HEK293 (cell line): ENCODE measurements at regions not wholly inside any gene's neighbourhood (a gene's known extent, or its start where the extent isn't known, plus 50 kb on each side); places are given as distances from the start of the nearest gene placed in this dataset.

Experiments
- PRDM1 ChIP-seq: fragments of 450-650 bp; formaldehyde crosslinking; IDR thresholded peaks from 2 replicates; pipeline ENCODE4; 2016; ENCODE audit warnings: missing biosample characterization, missing genetic modification characterization
- ZBTB49 ChIP-seq: fragments of 450-650 bp; formaldehyde crosslinking; IDR thresholded peaks from 2 replicates; pipeline ENCODE4 v1.5.1; 2016; ENCODE audit warnings: missing biosample characterization, missing genetic modification characterization, low read depth
- ZBTB7A ChIP-seq: fragments of 450-650 bp; formaldehyde crosslinking; IDR thresholded peaks from 2 replicates; pipeline ENCODE4 v1.5.1; 2016; ENCODE audit warnings: low read depth, missing biosample characterization, missing genetic modification characterization
- ZNF600 ChIP-seq: fragments of 450-650 bp; formaldehyde crosslinking; IDR thresholded peaks from 2 replicates; pipeline ENCODE4 v1.5.1; 2016; ENCODE audit warnings: missing biosample characterization, missing genetic modification characterization
- ZNF626 ChIP-seq: fragments of 450-650 bp; sonication (Bioruptor Pico); formaldehyde crosslinking; IDR thresholded peaks from 2 replicates; pipeline ENCODE4 v1.5.1; 2018; ENCODE audit warnings: missing biosample characterization, missing genetic modification characterization, inconsistent platforms
- ZSCAN30 ChIP-seq: fragments of 450-650 bp; IDR thresholded peaks from 2 replicates; pipeline ENCODE4 v1.5.1; 2018; ENCODE audit warnings: missing biosample characterization, mild to moderate bottlenecking, missing genetic modification characterization, moderate library complexity
- TF ChIP-seq, protein P1 (sequence below): fragments of 450-650 bp; formaldehyde crosslinking; IDR thresholded peaks from 2 replicates; pipeline ENCODE4 v1.5.1; 2016; ENCODE audit warnings: missing biosample characterization, missing genetic modification characterization

DNA sequence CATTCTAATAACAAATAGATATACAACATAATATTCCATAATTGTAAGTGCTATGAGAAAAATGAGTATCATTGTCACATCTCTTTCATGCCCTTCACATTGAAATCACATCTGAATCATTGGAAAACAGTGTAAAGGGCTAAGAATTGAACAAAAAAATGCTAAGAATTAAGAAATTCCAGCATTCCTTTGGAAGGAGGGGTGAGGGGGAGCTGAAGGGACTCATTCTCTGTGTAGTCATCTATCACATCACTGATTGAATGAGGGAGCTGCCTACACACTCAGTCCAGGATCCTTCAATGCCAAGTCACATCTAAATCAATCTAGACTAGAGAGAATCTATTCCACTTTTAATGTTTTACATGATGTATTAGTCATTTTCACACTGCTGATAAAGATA is 286.6 kb downstream of the DTWD2 start:
- TF ChIP-seq, protein P1, sequence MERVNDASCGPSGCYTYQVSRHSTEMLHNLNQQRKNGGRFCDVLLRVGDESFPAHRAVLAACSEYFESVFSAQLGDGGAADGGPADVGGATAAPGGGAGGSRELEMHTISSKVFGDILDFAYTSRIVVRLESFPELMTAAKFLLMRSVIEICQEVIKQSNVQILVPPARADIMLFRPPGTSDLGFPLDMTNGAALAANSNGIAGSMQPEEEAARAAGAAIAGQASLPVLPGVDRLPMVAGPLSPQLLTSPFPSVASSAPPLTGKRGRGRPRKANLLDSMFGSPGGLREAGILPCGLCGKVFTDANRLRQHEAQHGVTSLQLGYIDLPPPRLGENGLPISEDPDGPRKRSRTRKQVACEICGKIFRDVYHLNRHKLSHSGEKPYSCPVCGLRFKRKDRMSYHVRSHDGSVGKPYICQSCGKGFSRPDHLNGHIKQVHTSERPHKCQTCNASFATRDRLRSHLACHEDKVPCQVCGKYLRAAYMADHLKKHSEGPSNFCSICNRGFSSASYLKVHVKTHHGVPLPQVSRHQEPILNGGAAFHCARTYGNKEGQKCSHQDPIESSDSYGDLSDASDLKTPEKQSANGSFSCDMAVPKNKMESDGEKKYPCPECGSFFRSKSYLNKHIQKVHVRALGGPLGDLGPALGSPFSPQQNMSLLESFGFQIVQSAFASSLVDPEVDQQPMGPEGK (tag by site-specific recombination) = no peak
- TF ChIP-seq ZNF626 (no peak), ZBTB49 (tag by site-specific recombination) (no peak), ZSCAN30 (tag by site-specific recombination) (no peak), ZBTB7A (tag by site-specific recombination) (no peak), PRDM1 (tag by site-specific recombination) (no peak), ZNF600 (tag by site-specific recombination) (no peak)
